Right ventricle myocardium superior (tissue), 1 donor: ENCODE measurements at regions not wholly inside any gene's neighbourhood (a gene's known extent, or its start where the extent isn't known, plus 50 kb on each side); places are given as distances from the start of the nearest gene placed in this dataset.
A peak's percentile ranks its signal among the peaks of the same experiment; 100 is the strongest.
"Not testable (repeated sequence)": the region's sequence is repeated elsewhere in the genome, so short reads cannot be mapped to it uniquely, and the experiment has no call there.

ENCODE experiments used
- ATAC-seq: fragments of 200-7000 bp; cut with Tn5 transposase; one replicate; pipeline ENCODE4 v1.9.1; 2020; ENCODE audit warnings: mild to moderate bottlenecking; ENCODE audit not compliant: poor library complexity
- DNase-seq: peaks from one replicate; pipeline ENCODE4 v3.0.0-alpha.2; 2020
- intact Hi-C: fragments of 100-400 bp; cut with DNase I; formaldehyde crosslinking; loops from one replicate; pipeline ENCODE4 v1.11.2; 2022
- donor health status: DM: no; HTN: yes; CAD: no; lungs with severe emphysema.

DNA sequence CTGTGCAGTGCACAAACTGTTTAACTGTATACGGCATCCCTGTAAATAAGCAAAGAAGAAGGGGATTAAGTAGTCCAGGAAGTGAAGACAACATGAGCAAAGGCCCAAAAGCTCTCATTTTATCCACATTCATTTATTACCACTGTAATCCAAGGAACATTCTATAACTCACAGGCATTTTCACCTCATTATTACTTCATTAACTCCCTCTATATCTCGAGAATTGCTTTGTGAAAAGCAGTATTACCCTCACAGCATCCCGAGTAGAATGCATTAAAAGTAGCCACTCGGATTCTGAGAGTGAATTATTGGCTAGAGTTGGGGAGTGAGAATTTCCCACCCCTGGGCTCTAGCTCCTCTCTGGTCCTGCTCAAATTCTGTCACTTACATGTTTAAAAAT, 51.0 kb upstream of the CHCHD3 start:
- DNase-seq = no peak
- intact Hi-C loops = no loop called here
- ATAC-seq = no peak

DNA sequence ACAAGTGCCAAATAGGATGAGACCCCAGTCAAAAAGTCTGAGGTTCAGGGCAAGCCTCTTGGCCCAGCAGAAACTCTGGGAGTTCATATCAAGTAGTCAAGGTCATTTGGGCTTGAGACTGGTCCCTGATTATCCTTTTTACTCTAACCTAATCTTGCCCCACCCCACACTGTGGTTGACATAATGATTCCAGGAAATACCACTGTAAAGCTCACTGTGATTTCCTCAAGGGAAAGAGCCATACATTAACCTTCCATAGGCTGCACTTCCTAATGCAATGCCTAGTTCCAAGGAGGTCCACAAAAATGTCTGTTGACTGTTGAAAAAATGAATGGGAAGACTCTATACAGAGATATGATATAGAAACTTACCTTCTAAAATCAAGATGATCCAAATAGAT, 52.9 kb upstream of the CHCHD3 start:
- intact Hi-C loops = no loop called here
- ATAC-seq (no peak), DNase-seq (no peak)

DNA sequence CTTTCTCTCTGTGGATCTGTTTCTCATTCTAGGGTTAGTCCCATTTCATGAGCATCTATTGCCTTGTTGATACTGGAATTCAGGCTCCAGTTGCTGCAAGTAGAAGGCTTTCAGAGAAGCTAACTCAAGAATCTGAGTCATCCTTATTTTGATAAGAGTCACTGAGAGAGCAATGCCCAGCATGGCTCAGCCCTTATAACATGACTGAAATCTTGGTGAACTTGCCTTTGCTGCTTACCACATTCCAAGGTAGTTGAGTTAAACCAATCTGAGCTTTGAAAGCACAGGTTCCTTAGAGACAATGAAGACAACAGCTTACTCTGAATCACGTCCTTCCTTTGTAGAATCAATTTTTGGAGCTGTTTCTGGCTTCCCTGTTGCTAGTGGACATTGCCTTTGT, 53.6 kb upstream of the CHCHD3 start:
- intact Hi-C loops = no loop called here
- DNase-seq = no peak
- ATAC-seq = no peak

DNA sequence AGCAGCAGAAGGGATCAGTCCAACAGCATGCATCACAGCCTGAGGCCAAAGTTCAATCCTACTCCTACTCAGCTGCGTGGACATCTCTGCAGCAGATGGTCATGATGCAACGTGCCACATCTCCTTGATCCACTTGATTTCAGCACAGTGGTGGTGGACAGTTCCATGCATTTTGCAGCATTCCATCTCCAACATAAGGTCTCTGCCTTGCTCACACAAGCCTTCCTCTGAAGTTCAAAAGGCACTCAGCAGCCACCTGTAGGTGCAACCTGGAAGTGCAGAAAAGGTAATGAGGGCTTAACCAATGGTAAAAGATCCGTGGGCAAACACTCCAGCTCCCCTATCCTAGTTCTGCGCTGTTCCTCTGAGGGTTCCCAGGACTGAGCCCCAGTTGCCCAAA, 57.5 kb upstream of the CHCHD3 start:
- ATAC-seq (no peak), DNase-seq (no peak)
- intact Hi-C loops = no loop called here

DNA sequence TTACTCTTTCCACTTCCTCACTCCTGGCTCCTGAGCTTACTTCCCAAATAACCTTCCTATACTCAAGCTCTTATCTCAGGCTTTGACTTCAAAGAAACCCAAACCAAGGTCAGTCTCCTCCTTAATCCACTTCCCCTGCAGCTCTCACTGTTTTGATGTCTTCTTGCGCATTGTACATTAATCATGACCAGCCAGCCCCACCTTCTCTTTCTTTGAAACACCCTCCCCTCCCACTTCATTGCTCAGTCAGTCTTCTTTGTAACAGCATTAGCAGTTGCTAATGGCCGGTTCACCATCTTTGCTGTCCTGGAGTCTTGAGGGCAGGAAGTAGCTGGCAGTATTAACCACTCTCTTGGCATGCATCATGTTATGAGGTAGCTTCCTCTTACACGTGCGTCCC, 57.9 kb upstream of the CHCHD3 start:
- DNase-seq (no peak), ATAC-seq (no peak)
- intact Hi-C loops = no loop called here

DNA sequence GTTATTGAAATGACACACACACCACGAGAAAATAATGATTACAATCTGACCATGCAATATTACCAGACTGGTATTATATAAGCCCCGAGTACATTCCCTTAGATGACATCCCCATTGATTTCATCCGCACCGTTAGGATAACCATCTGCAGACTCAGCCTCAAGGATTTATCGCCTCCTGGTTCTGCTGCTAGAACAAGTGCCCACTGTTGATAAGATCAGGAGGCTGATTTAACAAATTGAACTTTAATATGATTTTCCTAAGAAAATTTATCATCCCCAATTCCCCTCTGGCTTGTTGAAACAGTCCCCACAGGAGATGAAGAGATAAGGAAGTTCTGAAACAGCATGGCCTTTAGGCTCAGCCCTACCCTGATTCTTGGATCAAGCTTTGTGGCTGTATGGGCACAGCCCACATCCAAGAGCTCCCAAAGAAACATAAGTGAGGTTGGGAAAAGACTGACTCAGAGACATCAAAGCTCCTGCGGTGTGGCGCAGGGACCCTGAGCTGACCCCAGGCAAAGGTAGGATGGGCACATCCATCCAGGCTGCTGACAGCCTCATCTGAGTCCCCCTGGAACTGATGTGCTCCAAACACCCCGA, 59.2 kb upstream of the CHCHD3 start:
- ATAC-seq (no peak), DNase-seq (no peak)
- intact Hi-C loops = no loop called here

DNA sequence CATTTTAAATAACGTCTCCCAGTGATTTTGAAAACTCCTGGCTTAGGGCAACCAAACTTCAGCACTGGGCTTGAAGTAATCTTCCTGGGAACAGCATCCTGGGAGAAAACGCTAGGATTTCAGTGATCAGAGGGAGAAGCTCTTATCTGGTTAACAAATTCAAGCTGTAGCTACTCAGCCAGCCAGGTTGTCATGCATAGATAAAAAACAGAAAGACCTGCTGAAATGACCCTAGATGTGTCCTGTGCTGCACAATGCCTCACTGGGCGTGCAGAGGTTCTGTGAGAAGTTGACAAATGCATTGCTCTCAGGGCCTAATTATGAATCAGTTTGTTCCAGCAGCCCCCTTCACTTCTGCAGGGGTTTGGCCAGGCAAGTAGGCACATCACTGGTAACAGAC, 68.9 kb upstream of the CHCHD3 start:
- intact Hi-C loops = no loop called here
- DNase-seq = no peak
- ATAC-seq = no peak

DNA sequence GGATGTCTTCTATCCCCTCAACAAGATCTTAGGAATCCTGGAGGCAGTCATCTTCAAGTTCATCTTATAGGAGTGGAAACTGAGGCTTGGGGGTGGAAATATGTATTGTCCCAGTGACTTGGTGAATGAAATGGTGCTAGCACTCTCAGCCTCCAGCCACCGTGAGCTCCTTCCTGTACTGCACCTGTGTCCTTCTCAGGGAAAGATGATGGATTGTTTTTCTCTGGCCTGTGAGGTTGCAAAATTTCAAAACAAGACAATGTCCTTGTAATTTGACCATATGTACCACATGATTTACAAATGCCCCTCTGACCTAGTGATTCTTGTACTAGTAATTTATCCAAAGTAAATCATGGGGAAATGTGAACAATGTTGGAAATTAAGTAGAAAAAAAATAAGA, 71.0 kb upstream of the CHCHD3 start:
- ATAC-seq (no peak), DNase-seq (no peak)
- intact Hi-C loops = no loop called here

DNA sequence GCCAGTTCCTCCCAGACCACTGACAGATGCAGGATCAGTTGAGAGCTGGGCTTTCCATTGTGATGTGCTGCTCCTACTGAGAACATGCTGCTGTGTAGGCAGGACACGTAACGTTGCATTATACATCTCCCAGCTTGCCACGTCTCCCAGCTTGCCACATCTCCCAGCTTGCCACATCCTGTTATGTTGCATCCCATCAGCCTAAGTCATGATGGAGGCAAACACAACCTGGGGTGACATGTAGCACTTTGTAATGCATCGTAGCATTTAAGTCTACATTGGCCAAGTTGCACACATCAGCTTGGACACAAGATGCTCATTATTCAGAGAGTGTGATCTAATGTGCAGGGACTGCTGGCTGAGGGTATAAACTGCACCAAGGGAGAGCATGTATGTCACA, 73.3 kb upstream of the CHCHD3 start:
- DNase-seq (no peak), ATAC-seq (no peak)
- intact Hi-C loops = no loop called here

DNA sequence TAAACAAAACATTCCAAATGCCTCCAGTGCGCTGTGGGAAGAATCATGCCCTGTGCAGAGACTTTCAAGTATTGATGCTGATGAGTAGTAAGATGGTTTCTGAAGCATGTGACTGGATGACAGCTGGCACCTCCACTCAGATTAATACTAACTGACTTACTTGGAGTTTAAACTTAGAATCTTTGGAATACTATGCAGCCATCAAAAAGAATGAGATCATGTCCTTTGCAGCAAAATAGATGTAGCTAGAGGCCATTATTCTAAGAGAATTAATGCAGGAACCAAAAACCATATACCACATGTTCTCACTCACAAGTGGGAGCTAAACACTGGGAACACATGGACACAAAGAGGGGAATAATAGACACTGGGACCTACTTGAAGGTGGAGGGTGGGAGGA, 73.8 kb upstream of the CHCHD3 start:
- ATAC-seq = no peak

DNA sequence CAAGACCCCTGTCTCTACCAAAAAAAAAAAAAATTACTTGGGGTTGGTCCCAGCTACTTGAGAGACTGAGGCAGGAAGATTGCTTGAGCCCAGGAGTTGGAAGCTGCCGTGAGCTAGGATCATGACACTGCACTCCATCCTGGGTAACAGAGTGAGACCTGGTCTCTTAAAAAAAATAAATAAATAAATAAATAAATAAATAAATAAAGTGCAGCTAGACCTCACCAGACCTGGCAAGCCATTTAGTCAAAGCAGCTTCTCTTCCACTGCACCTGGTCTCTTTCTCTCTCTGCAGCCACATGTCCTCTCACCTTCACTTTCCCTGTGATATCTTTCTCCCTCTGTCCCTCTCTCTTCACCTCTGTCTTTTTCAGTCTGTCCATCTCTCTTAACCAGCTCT, 75.2 kb upstream of the CHCHD3 start:
- DNase-seq = no peak
- intact Hi-C loops = no loop called here
- no peak for ATAC-seq

More for the DNA sequence above, 73.8 kb upstream of the CHCHD3 start:
- DNase-seq = no peak
- intact Hi-C loops = no loop called here

DNA sequence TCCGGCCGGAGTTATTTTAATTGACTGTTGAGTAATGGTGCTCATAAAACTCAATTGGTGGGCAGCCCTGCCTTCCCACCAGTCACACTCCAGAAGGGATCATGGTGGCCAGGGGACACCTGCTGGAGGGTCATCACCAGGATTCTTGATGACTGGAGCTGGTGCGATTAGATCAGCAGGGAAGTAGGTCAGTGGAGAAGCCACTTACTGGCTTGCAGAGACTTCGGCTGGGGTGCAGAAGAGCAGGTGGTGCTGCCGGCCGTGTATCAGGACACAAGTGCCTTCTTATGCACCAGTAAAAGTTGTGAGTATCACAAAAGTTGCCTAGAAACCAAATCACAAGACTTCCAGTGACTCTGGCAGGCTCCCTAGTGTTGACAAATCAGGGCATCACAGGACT, 82.6 kb upstream of the CHCHD3 start:
- no peak for DNase-seq
- peak; percentile 29 for ATAC-seq
- intact Hi-C loops = no loop called here

DNA sequence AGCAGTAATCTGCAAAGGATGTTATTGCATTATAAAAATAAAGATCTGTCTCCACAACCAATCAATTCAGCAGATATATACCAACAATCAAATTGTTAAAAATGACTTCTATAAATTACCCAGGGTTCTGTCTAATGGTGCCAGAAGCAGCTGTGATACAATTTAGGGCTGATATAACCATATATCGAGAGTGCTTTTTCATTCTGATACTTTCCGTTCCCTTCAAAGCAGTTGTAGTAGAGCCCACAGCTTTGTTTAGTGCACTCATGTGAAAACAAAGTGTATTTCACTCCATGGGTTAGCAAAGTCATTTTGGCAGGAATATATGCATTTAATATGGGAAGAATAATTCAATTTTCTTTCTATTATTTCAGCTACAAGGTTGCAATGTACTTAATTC, 83.1 kb upstream of the CHCHD3 start:
- intact Hi-C loops = no loop called here
- ATAC-seq (no peak), DNase-seq (no peak)

DNA sequence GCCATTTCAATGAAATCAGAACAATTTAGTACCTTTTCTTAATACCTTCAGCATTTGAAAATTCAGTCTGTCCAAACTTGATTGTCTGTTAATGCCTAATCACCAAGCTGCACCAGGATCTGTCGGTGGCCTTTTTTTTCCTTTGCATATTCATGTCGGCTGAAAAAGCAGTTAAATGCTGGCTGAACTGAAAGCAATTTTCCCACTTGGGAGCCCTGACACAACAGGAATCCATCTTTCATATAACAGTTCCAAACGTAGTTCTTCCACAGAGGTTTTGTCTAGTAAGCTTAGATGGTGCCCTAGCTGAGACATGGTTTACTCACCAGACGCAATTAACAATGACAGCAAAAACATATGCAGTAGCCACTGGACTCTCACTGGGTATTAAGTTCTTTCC, 83.6 kb upstream of the CHCHD3 start:
- no peak for ATAC-seq
- no peak for DNase-seq
- intact Hi-C loops = no loop called here

DNA sequence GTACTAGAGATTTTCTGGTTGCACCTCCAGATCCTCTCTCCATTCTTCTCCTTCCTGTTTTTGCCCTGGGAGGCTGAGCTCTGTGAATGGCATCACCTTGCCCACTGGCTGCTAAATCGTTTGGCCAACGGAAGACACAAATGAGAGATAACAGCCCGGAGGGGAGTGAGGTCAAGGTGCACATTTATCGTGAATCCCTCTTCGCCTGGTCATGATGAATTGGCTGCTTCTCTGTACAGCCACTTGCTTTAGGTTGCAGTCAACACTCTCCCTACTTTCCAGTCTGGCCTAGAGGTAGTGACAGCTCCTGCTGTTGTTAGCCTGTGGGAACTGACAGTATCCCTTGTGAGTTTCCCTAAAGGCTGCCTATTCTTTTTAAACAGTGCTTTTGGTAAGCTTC, 85.4 kb upstream of the CHCHD3 start:
- DNase-seq (no peak), ATAC-seq (no peak)
- intact Hi-C loops = no loop called here

DNA sequence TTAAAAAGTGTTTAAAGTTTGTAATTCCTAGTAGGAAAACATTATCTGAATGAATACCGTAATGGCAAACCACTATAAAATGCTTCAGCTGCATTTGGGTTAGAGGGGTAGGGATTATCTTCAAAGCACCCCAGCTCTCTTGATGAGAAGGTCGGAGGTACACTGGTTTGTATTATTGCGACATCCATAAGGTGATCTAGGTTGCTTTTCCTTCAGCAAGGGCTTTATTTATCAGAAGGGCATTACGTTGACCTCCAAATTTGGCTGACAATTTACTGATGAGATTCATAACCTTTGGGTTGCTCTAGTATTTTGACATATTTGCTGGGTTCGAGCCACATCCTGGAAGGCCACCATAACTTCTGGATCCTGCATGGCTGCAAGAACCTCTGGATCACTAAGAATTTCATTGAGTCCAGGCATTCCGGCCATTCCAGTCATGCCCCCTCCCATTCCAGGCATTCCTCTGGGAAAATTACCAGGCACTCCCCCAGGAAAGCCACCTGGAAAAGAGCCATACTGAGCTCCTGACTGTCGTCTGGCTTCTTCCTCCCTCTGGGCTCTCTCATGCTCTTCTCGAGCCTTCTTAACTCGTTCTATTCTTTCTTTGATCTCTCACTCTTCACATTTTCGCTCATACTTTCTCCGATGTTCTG, 83.6 kb upstream of the EXOC4 start:
- DNase-seq, ATAC-seq, intact Hi-C loops: not testable (repeated sequence)

DNA sequence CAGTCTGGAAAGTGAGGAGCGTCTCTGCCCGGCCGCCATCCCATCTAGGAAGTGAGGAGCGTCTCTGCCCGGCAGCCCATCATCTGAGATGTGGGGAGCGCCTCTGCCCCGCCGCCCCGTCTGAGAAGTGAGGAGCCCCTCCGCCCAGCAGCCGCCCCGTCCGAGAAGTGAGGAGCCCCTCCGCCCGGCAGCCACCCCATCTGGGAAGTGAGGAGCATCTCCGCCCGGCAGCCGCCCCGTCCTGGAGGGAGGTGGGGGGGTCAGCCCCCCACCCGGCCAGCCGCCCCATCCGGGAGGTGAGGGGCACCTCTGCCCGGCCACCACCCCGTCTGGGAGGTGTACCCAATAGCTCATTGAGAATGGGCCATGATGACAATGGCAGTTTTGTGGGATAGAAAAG, 75.4 kb upstream of the EXOC4 start:
- intact Hi-C loops, ATAC-seq, DNase-seq: not testable (repeated sequence)

DNA sequence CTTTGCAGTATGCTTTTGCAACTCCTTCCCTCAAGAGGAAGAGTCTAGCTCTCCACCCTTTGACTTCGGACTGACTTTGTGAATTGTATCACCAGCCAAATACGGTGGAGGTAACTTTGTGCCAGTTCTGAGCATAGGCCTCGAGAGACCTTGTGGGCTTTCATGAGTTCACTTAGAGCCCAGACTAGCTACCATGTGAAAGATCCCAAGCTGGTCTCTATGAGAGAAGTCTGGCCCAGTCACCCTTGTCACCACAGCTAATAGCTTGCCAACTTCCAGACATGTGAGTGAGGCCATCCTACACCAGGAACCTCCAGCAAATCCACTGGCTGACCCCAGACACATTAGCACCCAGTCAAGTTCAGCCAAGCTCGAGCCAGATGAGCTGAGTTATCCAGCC, 72.2 kb upstream of the EXOC4 start:
- intact Hi-C loops = no loop called here
- DNase-seq (no peak), ATAC-seq (no peak)

DNA sequence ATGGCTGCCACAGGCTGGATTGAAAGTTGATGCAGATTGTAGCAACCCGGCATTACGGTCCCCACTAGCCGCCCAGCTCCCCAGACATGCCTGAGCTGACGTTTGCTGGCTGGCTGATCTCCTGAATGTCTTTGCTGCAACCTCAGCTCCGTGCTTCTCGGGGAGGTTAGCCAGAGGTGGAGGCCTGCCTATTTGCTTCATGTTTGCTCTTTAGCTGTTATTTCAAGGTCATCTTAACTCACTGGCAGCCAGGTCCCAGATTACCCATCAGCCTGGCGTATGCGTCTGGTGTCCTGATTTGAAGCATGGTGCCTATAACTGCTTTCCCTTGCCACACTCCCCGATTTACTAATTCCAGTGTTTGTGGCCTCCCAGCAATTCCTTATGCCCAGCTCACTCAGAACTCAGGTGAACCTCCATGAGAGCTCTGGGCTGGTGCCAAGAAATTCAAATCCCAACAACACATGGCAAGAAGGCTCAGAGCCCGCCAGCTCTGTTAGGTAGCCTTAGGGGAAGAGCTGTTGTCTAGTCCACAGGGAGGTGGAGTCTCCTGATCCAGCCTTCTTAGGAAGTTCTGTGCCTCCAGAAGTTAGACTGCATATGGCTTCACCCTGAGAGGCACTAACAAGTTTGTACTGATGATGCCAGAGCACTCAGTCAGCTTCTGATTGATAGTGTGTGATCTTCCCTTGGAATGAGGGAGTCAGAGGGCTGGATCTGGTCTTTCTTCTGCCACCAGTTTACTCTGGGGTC, 69.7 kb upstream of the EXOC4 start:
- intact Hi-C loops = no loop called here
- no peak for DNase-seq
- ATAC-seq = no peak

DNA sequence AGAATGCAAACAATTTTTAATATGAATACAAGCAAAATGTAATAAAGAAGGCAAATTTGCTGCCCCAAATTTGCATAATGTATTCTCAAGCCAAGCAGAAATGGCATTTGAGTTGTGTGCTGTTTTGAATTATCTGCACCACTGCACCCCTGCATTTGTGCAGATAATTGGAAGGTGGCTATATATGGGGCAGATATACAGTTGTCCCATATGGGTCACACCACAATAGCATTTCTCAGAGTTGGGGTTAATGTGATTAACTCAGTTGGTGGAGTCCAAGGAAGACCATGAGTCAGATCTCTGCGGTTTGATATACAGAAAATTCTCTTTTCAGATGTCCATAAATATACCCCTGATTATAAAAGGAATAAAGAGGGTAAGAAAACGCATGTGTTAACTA, 68.9 kb upstream of the EXOC4 start:
- intact Hi-C loops = no loop called here

More for the DNA sequence above, 68.9 kb upstream of the EXOC4 start:
- no peak for DNase-seq
- ATAC-seq = no peak
